Mucosa of descending colon (tissue), 3 donors: ENCODE measurements at regions not wholly inside any gene's neighbourhood (a gene's known extent, or its start where the extent isn't known, plus 50 kb on each side); places are given as distances from the start of the nearest gene placed in this dataset.
A peak's percentile ranks its signal among the peaks of the same experiment; 100 is the strongest.
"Not testable (repeated sequence)": the region's sequence is repeated elsewhere in the genome, so short reads cannot be mapped to it uniquely, and the experiment has no call there.

ENCODE experiments used
- ATAC-seq: fragments of 200-7000 bp; cut with Tn5 transposase; one replicate; pipeline ENCODE4 v1.9.1; 2020; ENCODE audit warnings: mild to moderate bottlenecking, moderate library complexity
- DNase-seq, 3 donors: peaks; one replicate each; pipeline ENCODE4 v3.0.0-alpha.2; 2020
- H3K36me3 ChIP-seq: fragments of 200-600 bp; one replicate; pipeline ENCODE4 v1.8.0; 2021; ENCODE audit warnings: low read depth, mild to moderate bottlenecking
- H3K4me1 ChIP-seq: fragments of 200-600 bp; one replicate; pipeline ENCODE4 v1.8.0; 2021; ENCODE audit warnings: low read depth, mild to moderate bottlenecking
- H3K4me3 ChIP-seq: fragments of 200-600 bp; one replicate; pipeline ENCODE4 v1.8.0; 2021; ENCODE audit warnings: mild to moderate bottlenecking
- H3K9me3 ChIP-seq: fragments of 200-600 bp; one replicate; pipeline ENCODE4 v1.8.0; 2021; ENCODE audit warnings: mild to moderate bottlenecking
- CTCF ChIP-seq: fragments of 200-600 bp; IDR thresholded peaks from one replicate; pipeline ENCODE4 v1.8.0; 2022; ENCODE audit warnings: antibody characterized with exemption, mild to moderate bottlenecking
- intact Hi-C, 2 donors: fragments of 100-400 bp; cut with DNase I in 1 of 2; cut with micrococcal nuclease in 1 of 2; formaldehyde crosslinking; loops; one replicate each; pipeline versions ENCODE4 v1.11.0 to v1.11.1; 2022; cut with DNase I, micrococcal nuclease
- donor health status: DM: no; HTN: no; CAD: no; lungs with moderate emphysema.
- donor health status: DM: no; HTN: no; CAD: no.
- donor health status: DM: no; HTN: yes; CAD: no.

DNA sequence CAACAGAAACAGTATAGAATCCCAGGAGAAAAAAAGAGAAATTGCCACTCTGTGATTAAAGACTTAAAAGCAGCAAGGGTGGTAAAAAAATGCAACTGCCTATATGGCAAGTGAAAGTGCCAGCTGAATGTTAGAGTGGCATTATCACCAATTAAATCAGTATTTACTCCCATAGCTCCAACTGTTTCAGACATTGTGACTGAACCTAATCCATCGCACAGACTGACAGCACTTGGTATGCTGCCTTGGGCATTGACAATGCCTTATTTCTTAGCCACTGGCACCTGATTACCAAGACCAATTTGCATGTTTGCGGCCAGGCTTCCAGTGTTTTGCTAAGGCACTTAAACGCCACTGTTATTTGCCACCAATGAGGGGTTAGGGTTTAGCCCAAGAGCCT, 201.9 kb upstream of the NECTIN3 start:
- DNase-seq (no peak), ATAC-seq (no peak)
- Histone ChIP-seq H3K4me1 (no peaks in the 10 kb centered on the region), H3K4me3 (no peak overlapping the region), H3K9me3 (no peaks in the 10 kb centered on the region), H3K36me3 (no peaks in the 10 kb centered on the region)
- TF ChIP-seq CTCF: no peak
- intact Hi-C loops: no loop called here

DNA sequence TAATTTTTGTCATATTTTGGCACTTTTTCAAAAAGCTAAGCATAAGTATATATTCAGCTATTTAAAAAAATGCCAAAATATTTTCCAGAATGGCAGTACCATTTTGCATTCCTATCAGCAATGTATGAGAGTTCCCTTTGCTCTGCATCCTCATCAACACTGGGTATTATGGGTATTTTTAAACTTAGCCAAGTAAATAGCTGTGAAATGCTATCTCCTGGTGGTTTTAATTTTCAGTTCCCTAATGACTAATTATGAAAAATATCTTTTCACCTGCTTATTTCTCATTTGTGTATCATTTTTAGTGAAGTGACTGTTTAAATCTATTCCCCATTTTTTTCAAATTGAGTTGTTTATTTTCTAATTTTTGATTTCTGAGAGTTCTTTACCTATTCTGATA, 199.7 kb upstream of the NECTIN3 start:
- ATAC-seq (no peak), DNase-seq (no peak)
- intact Hi-C loops: no loop called here
- Histone ChIP-seq H3K9me3 (no peaks in the 10 kb centered on the region), H3K36me3 (no peaks in the 10 kb centered on the region), H3K4me1 (no peaks in the 10 kb centered on the region), H3K4me3 (no peak overlapping the region)
- no peak for TF ChIP-seq CTCF

DNA sequence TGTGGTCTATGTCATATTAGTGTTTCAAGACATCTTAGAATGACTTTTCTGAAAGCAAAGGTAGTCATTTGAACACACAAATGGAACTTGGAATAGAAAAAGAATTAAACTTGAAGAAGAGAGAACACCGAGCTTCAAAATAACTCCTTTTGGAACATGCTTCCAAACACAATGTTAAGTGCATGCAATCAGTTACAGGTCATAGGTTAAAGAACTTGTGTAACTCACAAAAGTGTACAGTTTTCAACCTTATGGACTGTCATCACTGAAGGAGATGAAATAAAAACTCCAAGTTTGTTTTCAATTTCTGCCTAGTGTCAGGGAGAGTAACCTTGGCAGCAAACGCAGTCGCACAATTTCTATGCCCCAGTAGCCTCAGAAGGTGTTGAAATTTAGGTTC, 192.9 kb upstream of the NECTIN3 start:
- Histone ChIP-seq H3K9me3 (no peaks in the 10 kb centered on the region), H3K36me3 (no peaks in the 10 kb centered on the region), H3K4me3 (no peak overlapping the region), H3K4me1 (no peaks in the 10 kb centered on the region)
- DNase-seq (no peak), ATAC-seq (no peak)
- intact Hi-C loops: no loop called here
- no peak for TF ChIP-seq CTCF

DNA sequence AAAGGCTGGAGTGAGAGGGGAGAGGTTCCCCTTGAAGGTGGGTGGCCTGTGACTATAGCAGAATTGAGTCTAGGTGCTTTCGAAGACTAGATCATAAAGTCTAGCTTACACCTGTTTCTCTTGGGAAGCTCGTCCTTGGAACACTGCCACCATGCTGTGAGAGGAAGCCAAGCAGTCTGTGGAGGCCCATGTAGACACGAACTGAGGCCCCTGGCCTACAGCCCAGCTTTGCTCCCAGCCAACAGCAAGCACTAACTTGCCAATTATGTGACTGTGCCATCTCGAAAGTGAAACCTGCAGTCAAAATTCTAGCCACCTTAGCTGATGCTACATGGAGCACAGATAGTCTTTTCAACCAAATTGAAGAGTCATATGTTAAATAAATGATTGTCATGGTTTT, 190.5 kb upstream of the NECTIN3 start:
- intact Hi-C loops: no loop called here
- ATAC-seq (peak; percentile 86), DNase-seq (peak; percentile 54 to 68 (median 55))
- no peaks in the 10 kb centered on the region for H3K36me3 ChIP-seq
- TF ChIP-seq CTCF: no peak
- no peak overlapping the region for H3K4me3 ChIP-seq
- no peaks in the 10 kb centered on the region for H3K4me1 ChIP-seq
- H3K9me3 ChIP-seq: no peaks in the 10 kb centered on the region

DNA sequence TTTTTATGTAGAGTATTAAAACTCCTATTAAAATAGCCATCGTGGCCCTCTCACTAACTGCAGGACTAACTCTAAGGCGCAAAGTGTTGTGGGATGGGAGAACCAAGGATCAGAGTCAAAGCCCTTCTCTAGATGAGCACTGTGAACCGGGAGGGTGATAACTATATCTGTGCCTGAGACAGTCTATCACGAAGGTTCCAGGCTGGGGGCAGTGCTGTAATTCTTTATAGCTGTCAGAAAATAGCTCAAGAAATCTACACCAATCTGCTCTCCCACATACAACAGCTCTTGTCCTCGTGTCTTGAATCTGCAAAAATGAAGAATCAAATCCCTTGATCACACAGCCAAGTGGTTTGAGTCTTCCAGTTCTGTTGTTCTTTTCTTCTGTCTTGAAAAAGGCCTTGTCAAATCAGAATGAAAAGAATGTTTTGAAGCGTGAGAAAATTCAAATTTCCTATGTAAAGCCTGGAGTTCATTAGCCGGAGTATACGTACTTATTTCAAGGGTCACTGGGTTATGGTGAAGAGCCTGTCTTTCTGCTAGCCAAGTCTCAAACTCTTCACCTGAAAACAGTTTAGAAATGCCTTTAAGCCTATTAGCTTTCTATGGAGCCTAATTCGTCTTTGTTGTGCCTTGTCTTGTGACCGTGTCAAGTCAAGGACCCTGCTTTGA, 185.3 kb upstream of the NECTIN3 start:
- Histone ChIP-seq H3K4me1 (no peaks in the 10 kb centered on the region), H3K36me3 (no peaks in the 10 kb centered on the region), H3K4me3 (no peak overlapping the region), H3K9me3 (no peaks in the 10 kb centered on the region)
- TF ChIP-seq CTCF: no peak
- intact Hi-C loops: no loop called here
- no peak for ATAC-seq
- no peak for DNase-seq

DNA sequence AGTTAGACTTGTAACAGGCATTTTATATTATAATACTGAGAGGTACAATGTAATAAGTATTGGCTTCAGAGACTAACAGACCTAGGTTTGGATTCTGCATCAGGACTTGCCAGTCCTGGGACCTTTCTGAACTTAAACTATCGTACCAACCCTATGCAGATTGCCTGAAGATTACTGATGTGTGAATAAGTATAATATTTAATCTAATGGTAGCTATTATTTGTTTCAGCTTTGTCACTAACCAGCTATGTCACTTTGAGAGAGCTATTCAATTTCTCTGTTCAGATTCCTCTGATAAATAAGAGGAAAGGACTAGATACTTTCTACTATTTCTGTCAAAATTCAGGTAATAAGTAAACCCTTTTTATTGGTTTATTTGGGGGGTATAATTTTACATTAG, 184.4 kb upstream of the NECTIN3 start:
- DNase-seq: no peak
- no peak for TF ChIP-seq CTCF
- intact Hi-C loops: no loop called here
- no peaks in the 10 kb centered on the region for H3K36me3 ChIP-seq
- no peak for ATAC-seq
- H3K4me1 ChIP-seq: no peaks in the 10 kb centered on the region
- H3K4me3 ChIP-seq: no peak overlapping the region
- H3K9me3 ChIP-seq: no peaks in the 10 kb centered on the region

- ATAC-seq, H3K4me1 ChIP-seq, DNase-seq, H3K9me3 ChIP-seq, intact Hi-C loops, H3K4me3 ChIP-seq, H3K36me3 ChIP-seq: not testable (repeated sequence)
Observed at GRCh38 chr3:110888625-110889375, 182.8 kb upstream of the NECTIN3 start.

GRCh38 chr3:110889376-110889699, 182.3 kb upstream of the NECTIN3 start:
- intact Hi-C loops, ATAC-seq, H3K9me3 ChIP-seq, H3K4me3 ChIP-seq, DNase-seq, H3K36me3 ChIP-seq, H3K4me1 ChIP-seq: not testable (repeated sequence)
